Nephron progenitor cell (in vitro differentiated cells): ENCODE measurements at regions not wholly inside any gene's neighbourhood (a gene's known extent, or its start where the extent isn't known, plus 50 kb on each side); places are given as distances from the start of the nearest gene placed in this dataset.
A peak's percentile ranks its signal among the peaks of the same experiment; 100 is the strongest.

ENCODE experiments used
- DNase-seq: peaks from one replicate; pipeline ENCODE4 v3.0.0; 2021
- H3K27ac Mint-ChIP-seq: 2 replicates; pipeline ENCODE4 v1.8.0; 2021; ENCODE audit warnings: mild to moderate bottlenecking, moderate library complexity, mixed read lengths
- H3K27me3 Mint-ChIP-seq: 2 replicates; pipeline ENCODE4 v1.8.0; 2021; ENCODE audit warnings: mild to moderate bottlenecking, low read depth, mixed read lengths; ENCODE audit not compliant: poor library complexity
- H3K36me3 Mint-ChIP-seq: 2 replicates; pipeline ENCODE4 v1.8.0; 2021; ENCODE audit warnings: low read depth, mixed read lengths
- H3K4me1 Mint-ChIP-seq: 2 replicates; pipeline ENCODE4 v1.8.0; 2021; ENCODE audit warnings: mixed read lengths
- H3K4me3 Mint-ChIP-seq: 2 replicates; pipeline ENCODE4 v1.8.0; 2021; ENCODE audit warnings: mild to moderate bottlenecking, moderate library complexity, mixed read lengths
- H3K9me3 Mint-ChIP-seq: 2 replicates; pipeline ENCODE4 v1.8.0; 2021; ENCODE audit warnings: mild to moderate bottlenecking, moderate library complexity, mixed read lengths
- TF ChIP-seq, protein P1 (sequence below): fragments of 200-600 bp; sonication (generic); IDR thresholded peaks from 2 replicates; pipeline ENCODE4 v1.5.0; 2021; ENCODE audit warnings: antibody characterized with exemption

DNA sequence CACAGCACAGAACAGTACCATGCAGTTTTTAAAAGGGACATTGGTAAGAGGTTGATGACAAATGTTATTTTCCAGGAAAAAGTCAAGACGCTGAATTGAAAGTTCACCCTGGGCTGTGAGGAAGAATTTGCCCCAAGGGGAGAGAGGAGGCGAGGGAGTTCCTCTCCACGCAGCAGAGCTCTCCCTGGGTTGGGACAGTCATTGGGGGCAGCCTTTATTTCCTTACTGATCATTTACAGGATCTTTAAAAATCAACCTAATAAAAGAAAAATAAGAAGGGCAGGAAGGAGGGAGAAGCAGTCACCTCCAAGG is 49.9 kb upstream of the WNT7B start:
- DNase-seq = no peak
- Mint-ChIP-seq H3K9me3 (no peaks in the 10 kb centered on the region), H3K4me1 (peaks cover 14% of the 10 kb centered on the region), H3K36me3 (no peaks in the 10 kb centered on the region), H3K27me3 (peaks cover 83% of the 10 kb centered on the region), H3K27ac (no peak overlapping the region), H3K4me3 (peak overlapping the region; percentile 73)
- TF ChIP-seq, protein P1, sequence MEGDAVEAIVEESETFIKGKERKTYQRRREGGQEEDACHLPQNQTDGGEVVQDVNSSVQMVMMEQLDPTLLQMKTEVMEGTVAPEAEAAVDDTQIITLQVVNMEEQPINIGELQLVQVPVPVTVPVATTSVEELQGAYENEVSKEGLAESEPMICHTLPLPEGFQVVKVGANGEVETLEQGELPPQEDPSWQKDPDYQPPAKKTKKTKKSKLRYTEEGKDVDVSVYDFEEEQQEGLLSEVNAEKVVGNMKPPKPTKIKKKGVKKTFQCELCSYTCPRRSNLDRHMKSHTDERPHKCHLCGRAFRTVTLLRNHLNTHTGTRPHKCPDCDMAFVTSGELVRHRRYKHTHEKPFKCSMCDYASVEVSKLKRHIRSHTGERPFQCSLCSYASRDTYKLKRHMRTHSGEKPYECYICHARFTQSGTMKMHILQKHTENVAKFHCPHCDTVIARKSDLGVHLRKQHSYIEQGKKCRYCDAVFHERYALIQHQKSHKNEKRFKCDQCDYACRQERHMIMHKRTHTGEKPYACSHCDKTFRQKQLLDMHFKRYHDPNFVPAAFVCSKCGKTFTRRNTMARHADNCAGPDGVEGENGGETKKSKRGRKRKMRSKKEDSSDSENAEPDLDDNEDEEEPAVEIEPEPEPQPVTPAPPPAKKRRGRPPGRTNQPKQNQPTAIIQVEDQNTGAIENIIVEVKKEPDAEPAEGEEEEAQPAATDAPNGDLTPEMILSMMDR = no peak

DNA sequence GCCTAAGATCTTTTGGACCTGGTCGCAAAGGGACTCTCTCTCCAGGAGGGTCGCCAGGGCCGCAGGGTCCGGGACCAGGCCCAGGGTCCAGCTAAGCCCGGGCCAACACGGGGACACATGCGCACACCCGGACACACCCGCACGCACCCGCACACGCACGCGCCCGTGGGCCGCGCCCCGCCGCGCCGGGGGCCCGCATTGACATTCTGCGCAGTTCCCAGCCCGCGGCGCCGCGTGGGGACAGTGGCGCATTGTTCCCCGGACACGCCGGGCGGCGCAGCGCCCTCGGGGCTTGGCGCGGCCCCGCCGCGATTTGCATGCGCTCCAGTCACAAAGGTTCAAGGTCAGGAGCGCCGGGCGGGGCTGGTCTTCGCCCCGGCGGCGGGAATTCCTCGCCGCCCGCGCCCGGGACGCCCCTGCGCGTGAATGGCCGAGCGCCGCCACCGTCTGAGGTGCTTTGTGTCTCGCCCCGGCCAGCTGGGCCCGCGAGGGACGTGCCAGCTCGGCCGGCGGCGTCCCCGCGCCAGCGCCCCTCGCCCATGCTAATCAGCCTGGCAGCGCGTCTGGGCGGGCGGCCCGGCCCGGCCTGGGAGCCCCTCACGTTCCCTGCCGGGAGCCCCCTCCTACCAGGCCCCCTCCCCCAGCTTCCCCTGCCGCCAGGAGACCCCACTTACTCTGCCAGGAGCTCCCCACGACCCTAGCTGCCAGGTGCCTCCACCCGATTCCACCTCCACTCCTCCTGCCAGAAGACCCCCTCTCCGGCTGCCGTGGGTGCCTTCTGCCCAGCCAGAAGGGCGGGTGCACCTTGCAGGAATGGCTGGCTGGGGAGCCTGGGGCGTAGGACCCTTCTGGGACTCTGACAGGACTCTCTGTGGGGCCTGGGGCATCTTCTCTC is 50.5 kb upstream of the WNT7B start:
- peak; percentile 68 for DNase-seq
- Mint-ChIP-seq H3K4me3 (peak overlapping the region; percentile 73), H3K4me1 (peaks cover 20% of the 10 kb centered on the region), H3K27me3 (peaks cover 78% of the 10 kb centered on the region), H3K36me3 (no peaks in the 10 kb centered on the region), H3K9me3 (no peaks in the 10 kb centered on the region), H3K27ac (no peak overlapping the region)
- TF ChIP-seq, protein P1 = no peak

DNA sequence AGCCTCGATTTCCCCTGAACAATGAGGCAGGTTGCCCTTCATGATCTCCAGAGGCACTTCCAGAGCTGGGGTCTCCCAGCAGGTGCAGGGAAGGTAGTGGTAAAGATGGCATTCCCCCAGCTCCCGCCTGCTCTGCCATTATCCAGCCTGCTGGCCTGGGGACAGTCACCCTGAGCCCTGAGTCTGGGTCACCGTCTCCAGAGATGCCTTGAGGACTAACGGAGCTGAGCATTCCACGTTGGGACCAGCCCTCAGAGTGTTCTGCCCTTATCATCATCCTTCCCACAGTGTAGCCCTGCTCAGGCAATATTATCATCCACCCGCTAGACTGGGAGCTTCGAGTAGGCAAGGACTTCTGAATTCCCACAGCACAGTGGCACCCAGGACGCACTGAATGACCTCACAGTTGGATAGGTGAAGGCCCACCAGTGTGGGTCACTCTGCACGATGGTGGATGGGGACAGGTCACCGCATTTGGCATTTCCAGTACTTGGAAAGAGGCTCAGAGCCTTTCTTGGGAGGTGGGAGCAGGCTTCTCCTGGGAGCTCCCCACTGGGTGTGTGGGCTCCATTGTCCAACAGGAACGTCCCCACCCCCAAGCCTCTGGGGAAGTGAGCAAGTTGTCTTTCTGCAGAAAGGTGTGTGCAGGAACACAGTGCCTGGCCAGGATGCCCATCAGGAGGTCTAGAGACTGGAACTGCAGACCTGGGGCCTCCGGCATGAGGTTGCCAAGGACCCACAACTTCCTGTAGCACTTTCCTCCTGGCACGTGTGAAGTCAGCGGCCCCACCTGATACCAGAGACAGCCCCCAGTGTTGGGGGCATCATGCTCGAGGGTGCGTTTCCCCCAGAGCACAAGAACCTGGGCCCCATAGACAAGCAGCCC is 51.4 kb upstream of the WNT7B start:
- no peaks in the 10 kb centered on the region for H3K9me3 Mint-ChIP-seq
- H3K36me3 Mint-ChIP-seq = no peaks in the 10 kb centered on the region
- TF ChIP-seq, protein P1 = no peak
- peaks cover 70% of the 10 kb centered on the region for H3K27me3 Mint-ChIP-seq
- H3K27ac Mint-ChIP-seq = no peak overlapping the region
- H3K4me3 Mint-ChIP-seq = peak overlapping the region; percentile 42
- peaks cover 25% of the 10 kb centered on the region for H3K4me1 Mint-ChIP-seq
- no peak for DNase-seq

DNA sequence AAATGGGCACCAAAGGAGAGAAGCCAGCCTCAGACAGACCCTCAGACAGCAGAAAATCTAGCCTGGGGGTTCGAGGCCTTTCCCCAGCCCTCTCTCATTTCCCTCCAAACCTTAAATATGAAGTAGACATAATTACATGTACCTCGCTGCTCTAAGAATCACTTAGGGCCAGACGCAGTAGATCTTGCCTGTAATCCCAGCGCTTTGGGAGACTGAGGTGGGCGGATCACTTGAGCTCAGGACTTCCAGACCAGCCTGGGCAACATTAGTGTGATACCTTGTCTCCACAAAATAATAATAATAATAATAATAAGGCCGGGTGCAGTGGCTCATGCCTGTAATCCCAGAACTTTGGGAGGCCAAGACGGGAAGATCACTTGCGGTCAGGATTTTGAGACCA is 52.1 kb upstream of the WNT7B start:
- no peak overlapping the region for H3K4me3 Mint-ChIP-seq
- DNase-seq = no peak
- no peaks in the 10 kb centered on the region for H3K9me3 Mint-ChIP-seq
- H3K27me3 Mint-ChIP-seq = peaks cover 68% of the 10 kb centered on the region
- TF ChIP-seq, protein P1 = no peak
- no peak overlapping the region for H3K27ac Mint-ChIP-seq
- peaks cover 25% of the 10 kb centered on the region for H3K4me1 Mint-ChIP-seq
- H3K36me3 Mint-ChIP-seq = no peaks in the 10 kb centered on the region

DNA sequence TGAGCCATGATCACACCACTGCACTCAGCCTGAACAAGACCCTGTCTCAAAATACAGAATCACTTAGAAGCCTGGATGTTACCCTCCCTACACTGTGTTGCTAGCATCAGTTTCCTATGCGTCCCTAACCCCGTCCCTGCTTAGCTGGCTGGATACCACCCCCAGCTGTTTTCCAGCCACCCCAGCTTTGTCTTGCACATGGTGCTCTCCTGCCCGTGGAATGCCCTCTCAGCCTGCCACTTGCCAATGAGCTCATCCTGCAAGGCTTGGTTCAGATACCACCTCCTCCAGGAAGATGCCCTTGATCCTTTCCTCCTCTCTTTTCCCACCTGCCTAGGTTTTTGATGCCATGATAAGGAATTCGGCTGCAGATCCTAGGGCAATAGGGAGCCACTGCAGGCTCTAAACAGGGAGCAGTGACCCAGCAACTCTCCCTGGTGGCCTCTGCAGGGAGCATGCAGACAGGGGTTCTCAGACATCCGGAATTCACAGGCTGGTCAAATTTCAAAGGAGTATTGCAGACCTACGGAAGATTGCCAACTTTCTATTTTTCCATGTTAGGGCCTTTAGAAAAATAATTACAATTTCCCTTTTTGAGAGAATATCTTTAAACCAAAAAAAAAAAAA is 52.7 kb upstream of the WNT7B start:
- Mint-ChIP-seq H3K4me1 (peaks cover 28% of the 10 kb centered on the region), H3K27me3 (peaks cover 65% of the 10 kb centered on the region), H3K9me3 (no peaks in the 10 kb centered on the region), H3K4me3 (no peak overlapping the region), H3K36me3 (no peaks in the 10 kb centered on the region), H3K27ac (no peak overlapping the region)
- TF ChIP-seq, protein P1 = no peak
- DNase-seq = no peak
